Activated naive CD4-positive, alpha-beta T cell treated with anti-CD3 and anti-CD28 coated beads for 36 hours (primary cell): ENCODE measurements at regions not wholly inside any gene's neighbourhood (a gene's known extent, or its start where the extent isn't known, plus 50 kb on each side); places are given as distances from the start of the nearest gene placed in this dataset.
"Not testable (repeated sequence)": the region's sequence is repeated elsewhere in the genome, so short reads cannot be mapped to it uniquely, and the experiment has no call there.

Experiments
- CTCF ChIA-PET: fragments of 350-600 bp; sonication (Branson Sonifier 250); formaldehyde crosslinking; loops from one replicate; lab custom pipeline; 2021; ENCODE audit warnings: antibody characterized with exemption; lab: Charles Lee
- DNase-seq: peaks from one replicate; pipeline ENCODE4 v3.0.0-alpha.2; 2020
- H3K27ac Mint-ChIP-seq: one replicate; pipeline ENCODE4 v1.8.0; 2021; ENCODE audit warnings: mild to moderate bottlenecking, mixed read lengths
- H3K27me3 Mint-ChIP-seq: one replicate; pipeline ENCODE4 v1.8.0; 2021; ENCODE audit warnings: low read depth, mixed read lengths
- H3K36me3 Mint-ChIP-seq: one replicate; pipeline ENCODE4 v1.8.0; 2021; ENCODE audit warnings: low read depth, mixed read lengths
- H3K4me1 Mint-ChIP-seq: one replicate; pipeline ENCODE4 v1.8.0; 2021; ENCODE audit warnings: low read depth, mixed read lengths
- H3K4me3 Mint-ChIP-seq: one replicate; pipeline ENCODE4 v1.8.0; 2021; ENCODE audit warnings: mild to moderate bottlenecking, moderate library complexity, mixed read lengths
- H3K9me3 Mint-ChIP-seq: one replicate; pipeline ENCODE4 v1.8.0; 2021; ENCODE audit warnings: mixed read lengths
- intact Hi-C: fragments of 100-400 bp; cut with micrococcal nuclease; formaldehyde crosslinking; loops from one replicate; pipeline ENCODE4 v1.15.1; 2023

GRCh38 chr6:27568226-27568897 lies 95.5 kb upstream of the ZNF184 start:
- H3K9me3 Mint-ChIP-seq = no peaks in the 10 kb centered on the region
- CTCF ChIA-PET = no interaction called here
- DNase-seq = no peak
- H3K4me1 Mint-ChIP-seq = peaks cover 12% of the 10 kb centered on the region
- intact Hi-C loops = no loop called here
- no peak overlapping the region for H3K27ac Mint-ChIP-seq
- H3K27me3 Mint-ChIP-seq = peaks cover 55% of the 10 kb centered on the region
- H3K4me3 Mint-ChIP-seq = no peak overlapping the region
- H3K36me3 Mint-ChIP-seq = no peaks in the 10 kb centered on the region

GRCh38 chr6:27565839-27566779 lies 93.2 kb upstream of the ZNF184 start:
- Mint-ChIP-seq H3K36me3 (no peaks in the 10 kb centered on the region), H3K27ac (no peak overlapping the region), H3K4me3 (peak overlapping the region; percentile 39), H3K9me3 (no peaks in the 10 kb centered on the region), H3K27me3 (peaks cover 63% of the 10 kb centered on the region), H3K4me1 (peaks cover 12% of the 10 kb centered on the region)
- no peak for DNase-seq
- CTCF ChIA-PET = no interaction called here
- intact Hi-C loops = no loop called here

- Mint-ChIP-seq H3K27ac (no peak overlapping the region), H3K27me3 (peaks cover 83% of the 10 kb centered on the region), H3K4me1 (peaks cover 20% of the 10 kb centered on the region), H3K9me3 (no peaks in the 10 kb centered on the region), H3K36me3 (no peaks in the 10 kb centered on the region), H3K4me3 (no peak overlapping the region)
- DNase-seq = no peak
- intact Hi-C loops = no loop called here
- CTCF ChIA-PET = no interaction called here
Observed at GRCh38 chr6:27562027-27562410, 89.1 kb upstream of the ZNF184 start.

GRCh38 chr6:27558028-27558724 lies 85.3 kb upstream of the ZNF184 start:
- CTCF ChIA-PET = no interaction called here
- intact Hi-C loops = no loop called here
- H3K4me3 Mint-ChIP-seq = peak overlapping the region; percentile 42
- H3K36me3 Mint-ChIP-seq = peaks cover 2% of the 10 kb centered on the region
- H3K9me3 Mint-ChIP-seq = no peaks in the 10 kb centered on the region
- no peak overlapping the region for H3K27ac Mint-ChIP-seq
- peaks cover 76% of the 10 kb centered on the region for H3K27me3 Mint-ChIP-seq
- DNase-seq = no peak
- peaks cover 10% of the 10 kb centered on the region for H3K4me1 Mint-ChIP-seq

GRCh38 chr6:27556406-27556805 lies 83.5 kb upstream of the ZNF184 start:
- Mint-ChIP-seq H3K36me3 (peaks cover 6% of the 10 kb centered on the region), H3K27me3 (peaks cover 75% of the 10 kb centered on the region), H3K4me3 (no peak overlapping the region), H3K4me1 (peaks cover 12% of the 10 kb centered on the region), H3K9me3 (peaks cover 2% of the 10 kb centered on the region), H3K27ac (no peak overlapping the region)
- DNase-seq = no peak
- CTCF ChIA-PET = no interaction called here
- intact Hi-C loops = no loop called here

- intact Hi-C loops = no loop called here
- peaks cover 13% of the 10 kb centered on the region for H3K4me1 Mint-ChIP-seq
- peak overlapping the region; percentile 34 for H3K4me3 Mint-ChIP-seq
- CTCF ChIA-PET = no interaction called here
- peaks cover 6% of the 10 kb centered on the region for H3K36me3 Mint-ChIP-seq
- peaks cover 2% of the 10 kb centered on the region for H3K9me3 Mint-ChIP-seq
- DNase-seq = peak; percentile 53
- H3K27ac Mint-ChIP-seq = peak overlapping the region; percentile 14
- peaks cover 70% of the 10 kb centered on the region for H3K27me3 Mint-ChIP-seq
Observed at GRCh38 chr6:27553123-27553904, 80.4 kb upstream of the ZNF184 start.

- peaks cover 4% of the 10 kb centered on the region for H3K9me3 Mint-ChIP-seq
- H3K27ac Mint-ChIP-seq = no peak overlapping the region
- peaks cover 7% of the 10 kb centered on the region for H3K4me1 Mint-ChIP-seq
- CTCF ChIA-PET = no interaction called here
- no peak for DNase-seq
- peaks cover 6% of the 10 kb centered on the region for H3K36me3 Mint-ChIP-seq
- intact Hi-C loops = no loop called here
- peaks cover 70% of the 10 kb centered on the region for H3K27me3 Mint-ChIP-seq
- no peak overlapping the region for H3K4me3 Mint-ChIP-seq
Observed at GRCh38 chr6:27551607-27552006, 78.7 kb upstream of the ZNF184 start.

GRCh38 chr6:27550692-27551091 lies 77.8 kb upstream of the ZNF184 start:
- no peak for DNase-seq
- intact Hi-C loops = no loop called here
- peaks cover 6% of the 10 kb centered on the region for H3K36me3 Mint-ChIP-seq
- H3K27ac Mint-ChIP-seq = no peak overlapping the region
- H3K4me3 Mint-ChIP-seq = no peak overlapping the region
- H3K9me3 Mint-ChIP-seq = peaks cover 4% of the 10 kb centered on the region
- peaks cover 72% of the 10 kb centered on the region for H3K27me3 Mint-ChIP-seq
- CTCF ChIA-PET = no interaction called here
- H3K4me1 Mint-ChIP-seq = peaks cover 7% of the 10 kb centered on the region

GRCh38 chr6:27549241-27549598 lies 76.3 kb upstream of the ZNF184 start:
- H3K36me3 Mint-ChIP-seq = peaks cover 11% of the 10 kb centered on the region
- DNase-seq, H3K27ac Mint-ChIP-seq, H3K9me3 Mint-ChIP-seq, H3K4me3 Mint-ChIP-seq, CTCF ChIA-PET: not testable (repeated sequence)
- peaks cover 20% of the 10 kb centered on the region for H3K4me1 Mint-ChIP-seq
- peaks cover 82% of the 10 kb centered on the region for H3K27me3 Mint-ChIP-seq
- intact Hi-C loops = loop anchor here (5.0 kb wide), 3 partner anchors 43 to 252 kb away; no protein-coding TSS in a partner anchor

- Mint-ChIP-seq H3K36me3 (peaks cover 7% of the 10 kb centered on the region), H3K9me3 (peaks cover 4% of the 10 kb centered on the region), H3K4me3 (peak overlapping the region; percentile 7), H3K27me3 (peaks cover 78% of the 10 kb centered on the region), H3K27ac (no peak overlapping the region), H3K4me1 (peaks cover 16% of the 10 kb centered on the region)
- CTCF ChIA-PET = no interaction called here
- DNase-seq = peak; percentile 69
- intact Hi-C loops = loop anchor here (5.0 kb wide), 3 partner anchors 45 to 250 kb away; no protein-coding TSS in a partner anchor
Observed at GRCh38 chr6:27547157-27548075, 74.5 kb upstream of the ZNF184 start.

- H3K4me1 Mint-ChIP-seq = peaks cover 16% of the 10 kb centered on the region
- DNase-seq = no peak
- H3K4me3 Mint-ChIP-seq = no peak overlapping the region
- peaks cover 3% of the 10 kb centered on the region for H3K9me3 Mint-ChIP-seq
- CTCF ChIA-PET = no interaction called here
- peaks cover 83% of the 10 kb centered on the region for H3K27me3 Mint-ChIP-seq
- intact Hi-C loops = loop anchor here (5.0 kb wide), 3 partner anchors 46 to 249 kb away; no protein-coding TSS in a partner anchor
- peaks cover 5% of the 10 kb centered on the region for H3K36me3 Mint-ChIP-seq
- no peak overlapping the region for H3K27ac Mint-ChIP-seq
Observed at GRCh38 chr6:27546522-27546921, 73.6 kb upstream of the ZNF184 start.
